ENCODE measurements at regions not wholly inside any gene's neighbourhood (a gene's known extent, or its start where the extent isn't known, plus 50 kb on each side); places are given as distances from the start of the nearest gene placed in this dataset.

GRCh38 chr7:371779-372545 lies 82.0 kb downstream of the FOXL3 start:
- Histone ChIP-seq H3K4me3 (ENCODE audit: low read depth, low read length) (no peak overlapping the region), H3K36me3 (ENCODE audit: control insufficient read depth, insufficient read depth, low read length) (no peaks in the 10 kb centered on the region), H3K27me3 (ENCODE audit: control insufficient read depth, insufficient read depth, low read length) (no peaks in the 10 kb centered on the region)
- FAIRE-seq (no peak), DNase-seq (ENCODE audit: low read depth) (no peak)
- TF ChIP-seq, protein P1, sequence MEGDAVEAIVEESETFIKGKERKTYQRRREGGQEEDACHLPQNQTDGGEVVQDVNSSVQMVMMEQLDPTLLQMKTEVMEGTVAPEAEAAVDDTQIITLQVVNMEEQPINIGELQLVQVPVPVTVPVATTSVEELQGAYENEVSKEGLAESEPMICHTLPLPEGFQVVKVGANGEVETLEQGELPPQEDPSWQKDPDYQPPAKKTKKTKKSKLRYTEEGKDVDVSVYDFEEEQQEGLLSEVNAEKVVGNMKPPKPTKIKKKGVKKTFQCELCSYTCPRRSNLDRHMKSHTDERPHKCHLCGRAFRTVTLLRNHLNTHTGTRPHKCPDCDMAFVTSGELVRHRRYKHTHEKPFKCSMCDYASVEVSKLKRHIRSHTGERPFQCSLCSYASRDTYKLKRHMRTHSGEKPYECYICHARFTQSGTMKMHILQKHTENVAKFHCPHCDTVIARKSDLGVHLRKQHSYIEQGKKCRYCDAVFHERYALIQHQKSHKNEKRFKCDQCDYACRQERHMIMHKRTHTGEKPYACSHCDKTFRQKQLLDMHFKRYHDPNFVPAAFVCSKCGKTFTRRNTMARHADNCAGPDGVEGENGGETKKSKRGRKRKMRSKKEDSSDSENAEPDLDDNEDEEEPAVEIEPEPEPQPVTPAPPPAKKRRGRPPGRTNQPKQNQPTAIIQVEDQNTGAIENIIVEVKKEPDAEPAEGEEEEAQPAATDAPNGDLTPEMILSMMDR (IDR thresholded peaks at IDR 0.05; ENCODE audit: insufficient read depth, low read length, severe bottlenecking) = no peak

- no peaks in the 10 kb centered on the region for H3K36me3 ChIP-seq (ENCODE audit: control insufficient read depth, insufficient read depth, low read length)
- TF ChIP-seq, protein P1 (IDR thresholded peaks at IDR 0.05; ENCODE audit: insufficient read depth, low read length, severe bottlenecking) = no peak
- H3K27me3 ChIP-seq (ENCODE audit: control insufficient read depth, insufficient read depth, low read length) = no peaks in the 10 kb centered on the region
- H3K4me3 ChIP-seq (ENCODE audit: low read depth, low read length) = no peak overlapping the region
- FAIRE-seq (no peak), DNase-seq (ENCODE audit: low read depth) (no peak)
Observed at GRCh38 chr7:372546-372931, 82.6 kb downstream of the FOXL3 start.

DNA sequence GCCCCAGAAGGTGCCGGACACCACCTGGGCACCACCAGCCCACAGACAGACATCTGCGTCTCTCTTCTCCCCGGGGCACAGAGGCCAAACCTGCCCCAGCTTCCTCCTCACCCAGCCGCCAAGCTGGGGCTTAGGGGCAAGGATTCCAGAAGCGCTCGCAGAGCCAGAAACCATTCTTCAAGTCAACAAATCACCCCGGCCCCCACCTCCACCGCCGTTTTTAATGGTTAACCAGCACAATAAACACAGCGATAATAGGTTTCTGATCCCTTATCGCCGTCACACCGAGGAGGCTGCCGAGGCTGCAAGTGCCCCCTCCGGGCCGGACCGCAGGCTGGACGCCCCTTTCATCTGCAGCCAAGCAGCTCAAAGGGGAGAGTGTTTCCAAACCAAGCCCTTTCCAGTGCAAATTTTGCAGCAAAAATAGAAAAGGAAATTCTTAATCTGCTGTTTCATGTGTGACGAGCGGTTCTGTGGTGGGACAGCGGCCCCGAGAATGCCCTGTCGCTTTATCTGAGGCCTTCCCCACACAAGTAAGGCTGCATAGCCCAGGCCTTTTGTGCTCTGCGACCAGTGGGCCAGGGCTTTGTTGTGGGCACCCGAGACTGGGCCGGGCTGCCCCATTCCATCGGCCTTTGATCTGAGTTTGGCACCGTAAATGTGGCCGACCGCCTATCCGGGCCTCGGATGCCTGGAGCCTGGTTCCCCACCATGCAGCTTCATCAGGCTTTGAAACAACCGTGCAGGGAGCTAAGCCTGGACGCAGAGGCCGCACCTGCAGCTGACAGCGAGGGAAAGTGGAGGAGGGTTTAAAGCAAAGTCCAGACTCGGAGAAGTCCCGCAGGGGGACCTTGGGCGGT lies 83.2 kb downstream of the FOXL3 start:
- no peak overlapping the region for H3K4me3 ChIP-seq (ENCODE audit: low read depth, low read length)
- DNase-seq (ENCODE audit: low read depth) = no peak
- FAIRE-seq = no peak
- no peaks in the 10 kb centered on the region for H3K36me3 ChIP-seq (ENCODE audit: control insufficient read depth, insufficient read depth, low read length)
- H3K27me3 ChIP-seq (ENCODE audit: control insufficient read depth, insufficient read depth, low read length) = no peaks in the 10 kb centered on the region
- TF ChIP-seq, protein P1 (IDR thresholded peaks at IDR 0.05; ENCODE audit: insufficient read depth, low read length, severe bottlenecking) = no peak

- TF ChIP-seq, protein P1 (IDR thresholded peaks at IDR 0.05; ENCODE audit: insufficient read depth, low read length, severe bottlenecking) = no peak
- Histone ChIP-seq H3K36me3 (ENCODE audit: control insufficient read depth, insufficient read depth, low read length) (no peaks in the 10 kb centered on the region), H3K27me3 (ENCODE audit: control insufficient read depth, insufficient read depth, low read length) (no peaks in the 10 kb centered on the region), H3K4me3 (ENCODE audit: low read depth, low read length) (no peak overlapping the region)
- FAIRE-seq (no peak), DNase-seq (ENCODE audit: low read depth) (no peak)
Observed at GRCh38 chr7:373818-374705, 84.1 kb downstream of the FOXL3 start.

- FAIRE-seq (no peak), DNase-seq (ENCODE audit: low read depth) (no peak)
- Histone ChIP-seq H3K36me3 (ENCODE audit: control insufficient read depth, insufficient read depth, low read length) (no peaks in the 10 kb centered on the region), H3K4me3 (ENCODE audit: low read depth, low read length) (no peak overlapping the region), H3K27me3 (ENCODE audit: control insufficient read depth, insufficient read depth, low read length) (no peaks in the 10 kb centered on the region)
- TF ChIP-seq, protein P1 (IDR thresholded peaks at IDR 0.05; ENCODE audit: insufficient read depth, low read length, severe bottlenecking) = no peak
Observed at GRCh38 chr7:374706-375311, 84.8 kb downstream of the FOXL3 start.
